ENCODE measurements at regions not wholly inside any gene's neighbourhood (a gene's known extent, or its start where the extent isn't known, plus 50 kb on each side); places are given as distances from the start of the nearest gene placed in this dataset.

- DNase-seq: no peak
These were observed 51.7 kb upstream of the ACVR2A start for GRCh38 chr2:147792966-147793617.

- DNase-seq: no peak
These were observed 54.2 kb upstream of the ACVR2A start for GRCh38 chr2:147790580-147790979.

GRCh38 chr2:147789720-147790119, 55.1 kb upstream of the ACVR2A start:
- DNase-seq: no peak

- no peak for DNase-seq
These were observed 55.5 kb upstream of the ACVR2A start for GRCh38 chr2:147789287-147789686.

GRCh38 chr2:147782141-147782930, 62.5 kb upstream of the ACVR2A start:
- no peak for DNase-seq

GRCh38 chr2:147779440-147779839, 65.4 kb upstream of the ACVR2A start:
- DNase-seq: no peak

- DNase-seq: no peak
These were observed 67.4 kb upstream of the ACVR2A start for GRCh38 chr2:147777394-147777793.

GRCh38 chr2:147774805-147775204, 70.0 kb upstream of the ACVR2A start:
- DNase-seq: no peak

GRCh38 chr2:147773479-147773878, 71.3 kb upstream of the ACVR2A start:
- DNase-seq: no peak

GRCh38 chr2:147772781-147773180, 72.0 kb upstream of the ACVR2A start:
- no peak for DNase-seq

- DNase-seq: no peak
These were observed 81.0 kb upstream of the ACVR2A start for GRCh38 chr2:147763861-147764260.

GRCh38 chr2:147760984-147761383, 83.8 kb upstream of the ACVR2A start:
- DNase-seq: no peak

GRCh38 chr2:147759536-147759935, 85.3 kb upstream of the ACVR2A start:
- peak; percentile 17 for DNase-seq

GRCh38 chr2:147758821-147759220, 86.0 kb upstream of the ACVR2A start:
- no peak for DNase-seq

GRCh38 chr2:147756069-147756468, 88.8 kb upstream of the ACVR2A start:
- no peak for DNase-seq

GRCh38 chr2:147740211-147740927, 104.5 kb upstream of the ACVR2A start:
- DNase-seq: no peak

- DNase-seq: no peak
These were observed 105.3 kb upstream of the ACVR2A start for GRCh38 chr2:147739508-147739907.

GRCh38 chr2:147718831-147719230, 126.0 kb upstream of the ACVR2A start:
- no peak for DNase-seq

GRCh38 chr2:147716906-147717305, 127.9 kb upstream of the ACVR2A start:
- DNase-seq: no peak

GRCh38 chr2:147715807-147716206, 129.0 kb upstream of the ACVR2A start:
- no peak for DNase-seq

GRCh38 chr2:147714582-147714981, 130.2 kb upstream of the ACVR2A start:
- no peak for DNase-seq

GRCh38 chr2:147713349-147713748, 131.5 kb upstream of the ACVR2A start:
- no peak for DNase-seq

- DNase-seq: no peak
These were observed 132.8 kb upstream of the ACVR2A start for GRCh38 chr2:147712051-147712450.

GRCh38 chr2:147711031-147711430, 133.8 kb upstream of the ACVR2A start:
- no peak for DNase-seq

Data from femur (tissue), 1 donor.